ENCODE measurements at regions not wholly inside any gene's neighbourhood (a gene's known extent, or its start where the extent isn't known, plus 50 kb on each side); places are given as distances from the start of the nearest gene placed in this dataset.

DNA sequence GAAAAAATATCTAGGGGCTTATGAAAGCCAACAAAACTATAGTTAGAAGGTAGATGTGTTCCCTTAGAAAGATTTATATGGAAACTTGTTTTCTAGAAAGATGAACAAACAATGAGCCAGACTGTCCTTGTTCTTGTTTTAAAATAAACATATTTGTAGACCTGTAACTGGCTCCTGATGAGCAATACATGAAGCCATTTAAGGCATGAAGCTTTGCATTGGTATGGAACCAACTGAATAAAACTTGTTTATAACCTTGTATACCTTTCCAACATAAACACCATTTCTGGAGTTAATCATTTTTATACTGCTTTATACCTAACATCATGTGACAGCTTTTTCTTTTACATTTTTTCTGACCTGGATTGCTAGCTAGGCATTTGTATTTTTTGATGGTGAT lies 247.8 kb downstream of the PRL start:
- TF ChIP-seq, protein P1, sequence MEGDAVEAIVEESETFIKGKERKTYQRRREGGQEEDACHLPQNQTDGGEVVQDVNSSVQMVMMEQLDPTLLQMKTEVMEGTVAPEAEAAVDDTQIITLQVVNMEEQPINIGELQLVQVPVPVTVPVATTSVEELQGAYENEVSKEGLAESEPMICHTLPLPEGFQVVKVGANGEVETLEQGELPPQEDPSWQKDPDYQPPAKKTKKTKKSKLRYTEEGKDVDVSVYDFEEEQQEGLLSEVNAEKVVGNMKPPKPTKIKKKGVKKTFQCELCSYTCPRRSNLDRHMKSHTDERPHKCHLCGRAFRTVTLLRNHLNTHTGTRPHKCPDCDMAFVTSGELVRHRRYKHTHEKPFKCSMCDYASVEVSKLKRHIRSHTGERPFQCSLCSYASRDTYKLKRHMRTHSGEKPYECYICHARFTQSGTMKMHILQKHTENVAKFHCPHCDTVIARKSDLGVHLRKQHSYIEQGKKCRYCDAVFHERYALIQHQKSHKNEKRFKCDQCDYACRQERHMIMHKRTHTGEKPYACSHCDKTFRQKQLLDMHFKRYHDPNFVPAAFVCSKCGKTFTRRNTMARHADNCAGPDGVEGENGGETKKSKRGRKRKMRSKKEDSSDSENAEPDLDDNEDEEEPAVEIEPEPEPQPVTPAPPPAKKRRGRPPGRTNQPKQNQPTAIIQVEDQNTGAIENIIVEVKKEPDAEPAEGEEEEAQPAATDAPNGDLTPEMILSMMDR (IDR thresholded peaks at IDR 0.05 in 8 of 11, conservative IDR thresholded peaks at IDR 0.05 in 3 of 11): no peak
- TF ChIP-seq POLR2A (IDR thresholded peaks at IDR 0.05): no peak
